ENCODE measurements at regions not wholly inside any gene's neighbourhood (a gene's known extent, or its start where the extent isn't known, plus 50 kb on each side); places are given as distances from the start of the nearest gene placed in this dataset.

GRCh38 chr6:6494677-6495076 lies 93.8 kb upstream of the LY86 start:
- no peaks in the 10 kb centered on the region for H3K36me3 ChIP-seq (ENCODE audit: control insufficient read depth, low read length)
- peak overlapping the region; percentile 12; the same call in 1 of the 2 replicates for H3K4me2 ChIP-seq (ENCODE audit: low read length)
- H3K27me3 ChIP-seq (ENCODE audit: control insufficient read depth, low read length): no peaks in the 10 kb centered on the region
- no peaks in the 10 kb centered on the region for H3K9me3 ChIP-seq (ENCODE audit: control insufficient read depth, insufficient read depth, low read length)
- H3K4me1 ChIP-seq (ENCODE audit: control insufficient read depth, low read length): peaks cover 7% of the 10 kb centered on the region
- H3F3A ChIP-seq (ENCODE audit: control insufficient read depth, insufficient read depth): no peaks in the 10 kb centered on the region
- H3K4me3 ChIP-seq (ENCODE audit: low read length): no peak overlapping the region
- H3K9me2 ChIP-seq (replicated peaks; ENCODE audit: control insufficient read depth, low read length): no peaks in the 10 kb centered on the region
- peak; percentile 86 for TF ChIP-seq CTCF (IDR thresholded peaks at IDR 0.05; ENCODE audit: low read depth, low read length, poor library complexity, severe bottlenecking)
- no peak for TF ChIP-seq EZH2phosphoT487 (IDR thresholded peaks at IDR 0.05; ENCODE audit: borderline replicate concordance, low read length)
- no peaks in the 10 kb centered on the region for H3K79me2 ChIP-seq (ENCODE audit: control insufficient read depth, low read length)
- H3K27ac ChIP-seq (ENCODE audit: low read depth, low read length): no peak overlapping the region
- H4K20me1 ChIP-seq (ENCODE audit: control insufficient read depth, insufficient read depth, low read depth, low read length): no peaks in the 10 kb centered on the region

- no peaks in the 10 kb centered on the region for H3F3A ChIP-seq (ENCODE audit: control insufficient read depth, insufficient read depth)
- H3K9me2 ChIP-seq (replicated peaks; ENCODE audit: control insufficient read depth, low read length): no peaks in the 10 kb centered on the region
- TF ChIP-seq EZH2phosphoT487 (IDR thresholded peaks at IDR 0.05; ENCODE audit: borderline replicate concordance, low read length) (no peak), CTCF (IDR thresholded peaks at IDR 0.05; ENCODE audit: low read depth, low read length, poor library complexity, severe bottlenecking) (no peak)
- H3K27me3 ChIP-seq (ENCODE audit: control insufficient read depth, low read length): no peaks in the 10 kb centered on the region
- H3K4me2 ChIP-seq (ENCODE audit: low read length): no peak overlapping the region
- H4K20me1 ChIP-seq (ENCODE audit: control insufficient read depth, insufficient read depth, low read depth, low read length): no peaks in the 10 kb centered on the region
- H3K27ac ChIP-seq (ENCODE audit: low read depth, low read length): no peak overlapping the region
- H3K9me3 ChIP-seq (ENCODE audit: control insufficient read depth, insufficient read depth, low read length): no peaks in the 10 kb centered on the region
- no peaks in the 10 kb centered on the region for H3K79me2 ChIP-seq (ENCODE audit: control insufficient read depth, low read length)
- no peaks in the 10 kb centered on the region for H3K36me3 ChIP-seq (ENCODE audit: control insufficient read depth, low read length)
- no peak overlapping the region for H3K4me3 ChIP-seq (ENCODE audit: low read length)
- peaks cover 7% of the 10 kb centered on the region for H3K4me1 ChIP-seq (ENCODE audit: control insufficient read depth, low read length)
Measured at GRCh38 chr6:6495851-6496250, 92.7 kb upstream of the LY86 start.

- Histone ChIP-seq H3K9me2 (replicated peaks; ENCODE audit: control insufficient read depth, low read length) (no peaks in the 10 kb centered on the region), H3K4me2 (ENCODE audit: low read length) (no peak overlapping the region), H4K20me1 (ENCODE audit: control insufficient read depth, insufficient read depth, low read depth, low read length) (no peaks in the 10 kb centered on the region), H3K4me1 (ENCODE audit: control insufficient read depth, low read length) (peaks cover 7% of the 10 kb centered on the region), H3K4me3 (ENCODE audit: low read length) (no peak overlapping the region), H3K9me3 (ENCODE audit: control insufficient read depth, insufficient read depth, low read length) (no peaks in the 10 kb centered on the region), H3K36me3 (ENCODE audit: control insufficient read depth, low read length) (no peaks in the 10 kb centered on the region), H3F3A (ENCODE audit: control insufficient read depth, insufficient read depth) (no peaks in the 10 kb centered on the region), H3K27ac (ENCODE audit: low read depth, low read length) (no peak overlapping the region), H3K79me2 (ENCODE audit: control insufficient read depth, low read length) (no peaks in the 10 kb centered on the region), H3K27me3 (ENCODE audit: control insufficient read depth, low read length) (no peaks in the 10 kb centered on the region)
- no peak for TF ChIP-seq CTCF (IDR thresholded peaks at IDR 0.05; ENCODE audit: low read depth, low read length, poor library complexity, severe bottlenecking)
- TF ChIP-seq EZH2phosphoT487 (IDR thresholded peaks at IDR 0.05; ENCODE audit: borderline replicate concordance, low read length): no peak
Measured at GRCh38 chr6:6497541-6497940, 91.0 kb upstream of the LY86 start.

- no peak overlapping the region for H3K4me2 ChIP-seq (ENCODE audit: low read length)
- H3K27ac ChIP-seq (ENCODE audit: low read depth, low read length): no peak overlapping the region
- no peaks in the 10 kb centered on the region for H3K36me3 ChIP-seq (ENCODE audit: control insufficient read depth, low read length)
- H3K79me2 ChIP-seq (ENCODE audit: control insufficient read depth, low read length): no peaks in the 10 kb centered on the region
- no peaks in the 10 kb centered on the region for H3F3A ChIP-seq (ENCODE audit: control insufficient read depth, insufficient read depth)
- H3K4me3 ChIP-seq (ENCODE audit: low read length): no peak overlapping the region
- H3K9me2 ChIP-seq (replicated peaks; ENCODE audit: control insufficient read depth, low read length): no peaks in the 10 kb centered on the region
- H3K27me3 ChIP-seq (ENCODE audit: control insufficient read depth, low read length): no peaks in the 10 kb centered on the region
- H4K20me1 ChIP-seq (ENCODE audit: control insufficient read depth, insufficient read depth, low read depth, low read length): no peaks in the 10 kb centered on the region
- H3K9me3 ChIP-seq (ENCODE audit: control insufficient read depth, insufficient read depth, low read length): no peaks in the 10 kb centered on the region
- H3K4me1 ChIP-seq (ENCODE audit: control insufficient read depth, low read length): peaks cover 7% of the 10 kb centered on the region
- no peak for TF ChIP-seq CTCF (IDR thresholded peaks at IDR 0.05; ENCODE audit: low read depth, low read length, poor library complexity, severe bottlenecking)
- no peak for TF ChIP-seq EZH2phosphoT487 (IDR thresholded peaks at IDR 0.05; ENCODE audit: borderline replicate concordance, low read length)
Measured at GRCh38 chr6:6497976-6498375, 90.5 kb upstream of the LY86 start.
